Jurkat, Clone E6-1 (cell line): ENCODE measurements at regions not wholly inside any gene's neighbourhood (a gene's known extent, or its start where the extent isn't known, plus 50 kb on each side); places are given as distances from the start of the nearest gene placed in this dataset.

Source experiments
- DNase-seq: peaks from one replicate; pipeline ENCODE4 v3.0.0-alpha.2; 2011; ENCODE audit warnings: low read depth, low spot score
- H3K4me3 ChIP-seq: 2 replicates; pipeline ENCODE4 v1.5.1; 2011; ENCODE audit warnings: mild to moderate bottlenecking, low read length, control low read depth, moderate library complexity

DNA sequence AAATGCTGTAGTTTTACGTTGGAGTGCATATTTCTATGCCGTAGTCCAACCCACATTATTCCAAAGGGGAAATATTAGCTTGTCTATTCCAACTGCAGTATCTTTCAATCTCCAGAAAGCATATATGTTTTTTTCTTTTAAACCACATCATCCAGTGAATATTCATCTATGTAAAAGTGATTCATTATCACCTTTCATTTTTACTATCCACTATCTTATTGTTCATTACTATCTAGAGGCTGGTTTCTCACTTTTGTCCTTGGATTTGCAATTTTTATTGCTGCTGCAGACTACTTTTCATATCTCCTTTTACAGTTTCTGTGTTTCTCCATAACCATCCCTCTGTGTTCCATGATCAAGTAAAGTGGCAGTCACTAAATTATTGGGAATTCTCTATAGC, 1097.2 kb upstream of the TENM4 start:
- no peak for DNase-seq
- no peak overlapping the region for H3K4me3 ChIP-seq

DNA sequence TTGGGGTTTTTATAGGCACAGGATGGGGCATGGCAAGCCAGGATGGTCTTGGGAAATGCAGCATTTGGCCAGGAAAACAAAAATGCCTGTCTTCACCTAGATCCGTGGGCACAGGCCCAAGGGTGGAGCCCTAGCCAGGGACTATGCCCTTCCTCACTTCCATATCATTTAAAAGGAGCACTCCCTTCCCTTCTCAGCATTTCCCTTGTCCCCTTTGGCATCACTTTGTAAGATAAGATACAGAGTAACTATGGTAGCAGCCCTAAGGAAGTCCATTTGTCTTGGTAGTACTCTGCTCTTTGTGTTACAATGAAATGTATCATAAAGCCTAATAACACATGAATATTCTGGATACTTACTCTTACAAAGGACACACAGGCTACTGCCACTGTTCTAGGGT, 1092.6 kb upstream of the TENM4 start:
- H3K4me3 ChIP-seq, result no peak overlapping the region
- DNase-seq, result no peak

DNA sequence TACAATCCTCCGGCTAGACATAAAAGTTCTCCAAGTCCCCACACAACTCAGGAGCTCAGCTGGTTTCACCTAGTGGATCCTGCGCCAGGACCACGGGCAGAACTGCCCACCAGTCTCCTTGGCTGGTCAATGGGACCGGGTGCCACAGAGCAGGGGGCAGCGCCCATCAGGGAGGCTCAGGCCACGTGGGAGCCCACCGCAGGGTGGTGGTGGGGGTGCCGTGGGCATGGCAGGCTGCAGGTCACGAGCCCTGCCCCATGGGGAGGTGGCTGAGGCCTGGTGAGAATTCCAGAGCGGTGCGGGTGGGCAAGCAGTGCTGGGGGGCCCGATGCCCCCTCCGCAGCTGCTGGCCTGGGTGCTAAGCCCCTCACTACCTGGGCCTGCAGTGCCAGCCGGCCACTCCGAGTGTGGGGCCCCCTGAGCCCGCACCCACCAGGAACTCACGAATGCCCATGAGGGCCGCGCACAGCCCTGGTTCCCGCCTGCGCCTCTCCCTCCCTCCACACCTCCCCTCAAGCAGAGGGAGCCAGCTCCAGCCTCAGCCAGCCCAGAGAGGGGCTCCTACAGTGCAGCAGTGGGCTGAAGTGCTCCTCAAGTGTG, 1091.9 kb upstream of the TENM4 start:
- H3K4me3 ChIP-seq, result no peak overlapping the region
- DNase-seq, result no peak

DNA sequence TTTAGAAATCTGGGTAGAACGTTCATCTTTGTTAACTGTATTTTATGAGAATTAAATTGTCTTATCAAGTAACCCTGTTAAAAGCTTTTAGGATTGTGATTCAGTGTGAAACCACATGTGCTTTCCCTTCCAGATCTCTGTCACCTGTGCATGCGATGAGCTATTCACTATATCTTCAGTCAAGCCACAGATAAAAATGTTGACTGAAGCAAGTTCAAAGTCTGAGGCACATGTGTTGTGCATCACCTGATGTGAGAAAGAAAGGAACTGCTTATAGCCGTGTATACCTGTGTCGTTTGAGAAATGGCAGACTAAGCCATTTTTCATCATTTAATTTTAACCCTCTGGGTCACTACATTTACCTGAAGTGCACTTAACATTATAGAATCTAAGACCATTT, 1088.9 kb upstream of the TENM4 start:
- DNase-seq, result no peak
- H3K4me3 ChIP-seq, result no peak overlapping the region

DNA sequence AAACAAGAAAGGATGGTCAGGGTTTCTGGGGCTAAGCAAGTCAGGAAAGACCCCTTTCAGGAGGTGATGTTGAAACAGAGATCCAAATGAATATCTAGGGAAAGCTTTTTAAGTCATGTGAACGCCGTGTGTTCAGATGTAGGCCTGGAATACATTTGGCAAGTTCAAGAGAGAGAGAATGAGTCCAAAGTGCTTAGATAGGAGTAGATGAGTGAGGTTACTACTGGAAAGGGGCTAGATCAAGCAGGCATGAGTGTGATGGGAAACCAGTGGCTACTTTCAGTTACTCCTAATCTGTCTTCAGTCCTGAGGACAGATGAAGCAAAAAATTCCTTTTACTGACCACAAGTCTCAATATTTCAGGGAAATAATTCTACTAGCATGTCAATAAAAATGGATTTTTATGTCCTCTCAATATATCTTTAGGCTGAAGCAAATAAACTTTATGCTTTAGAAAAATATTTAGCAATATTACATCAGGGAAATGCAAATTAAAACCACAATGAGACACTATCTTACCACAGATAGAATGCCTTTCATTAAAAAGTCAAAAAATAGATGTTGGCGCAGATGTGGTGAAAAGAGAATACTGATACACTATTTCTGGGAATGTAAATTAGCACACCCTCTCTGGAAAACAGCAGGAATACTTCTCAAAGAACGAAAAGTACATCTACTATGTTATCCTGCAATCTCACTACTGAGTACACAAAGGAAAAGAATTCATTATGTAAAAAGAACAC, 1085.0 kb upstream of the TENM4 start:
- no peak for DNase-seq
- no peak overlapping the region for H3K4me3 ChIP-seq

DNA sequence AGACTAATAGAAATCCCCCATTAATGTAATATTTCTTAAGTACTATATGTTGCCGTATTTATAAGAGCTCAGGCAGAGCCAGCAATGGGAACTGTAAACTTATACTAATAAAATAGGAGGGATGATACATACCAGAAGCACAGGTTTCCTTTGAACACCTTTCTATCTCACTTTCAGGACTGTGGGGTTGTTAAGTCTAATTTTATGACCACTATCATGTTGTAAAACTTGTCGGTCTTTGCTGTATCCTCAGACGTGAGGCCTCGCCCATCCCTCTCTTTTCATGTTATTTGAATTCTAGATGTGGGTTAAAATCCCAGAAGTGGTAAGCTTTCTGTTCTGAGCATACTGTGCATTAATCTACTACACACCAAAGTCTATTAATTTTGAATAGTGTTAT, 1083.5 kb upstream of the TENM4 start:
- DNase-seq, result no peak
- H3K4me3 ChIP-seq, result no peak overlapping the region

DNA sequence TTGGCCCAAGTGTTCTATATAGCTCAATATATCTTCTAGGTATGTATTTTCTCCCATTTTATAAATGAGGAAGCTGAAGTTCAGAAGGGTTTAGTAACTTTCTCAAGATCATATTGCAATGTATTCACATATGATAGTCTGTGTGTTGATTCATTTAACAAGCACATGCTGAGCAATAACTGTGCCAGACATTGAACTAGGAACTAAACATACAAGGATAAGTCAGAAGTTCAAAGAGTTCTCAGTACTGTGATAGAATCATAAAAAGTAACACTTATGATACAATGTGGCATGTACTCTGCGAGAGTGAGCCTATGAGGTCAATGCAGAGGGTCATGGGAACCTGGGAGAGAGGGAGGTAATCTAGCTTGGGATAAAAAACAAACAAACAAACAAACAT, 1082.2 kb upstream of the TENM4 start:
- H3K4me3 ChIP-seq, result no peak overlapping the region

GRCh38 chr11:80521592-80521991, 1080.8 kb upstream of the TENM4 start:
- no peak overlapping the region for H3K4me3 ChIP-seq
- DNase-seq, result no peak

More for the DNA sequence above, 1082.2 kb upstream of the TENM4 start:
- no peak for DNase-seq

- no peak for DNase-seq
Observed at GRCh38 chr11:80520507-80520887, 1079.7 kb upstream of the TENM4 start.

GRCh38 chr11:80519596-80520506, 1079.0 kb upstream of the TENM4 start:
- no peak overlapping the region for H3K4me3 ChIP-seq
- no peak for DNase-seq

More at GRCh38 chr11:80520507-80520887, 1079.7 kb upstream of the TENM4 start:
- H3K4me3 ChIP-seq, result no peak overlapping the region

DNA sequence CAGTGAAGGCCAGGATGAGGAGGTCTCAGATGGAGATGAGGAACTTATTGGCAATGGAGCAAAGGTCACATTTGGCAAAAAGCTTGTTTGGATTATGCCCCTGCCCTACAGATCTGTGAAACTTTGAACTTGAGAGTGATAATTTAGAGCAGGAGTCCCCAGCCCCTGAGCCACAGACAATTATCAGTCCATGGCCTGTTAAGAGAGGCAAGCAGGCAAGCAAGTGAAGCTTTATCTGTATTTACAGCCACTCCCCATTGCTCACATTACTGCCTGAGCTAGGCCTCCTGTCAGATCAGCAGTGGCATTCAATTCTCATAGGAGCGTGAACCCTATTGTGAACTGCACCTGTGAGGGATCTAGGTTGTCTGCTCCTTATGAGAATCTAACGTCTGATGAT, 1076.9 kb upstream of the TENM4 start:
- no peak for DNase-seq
- no peak overlapping the region for H3K4me3 ChIP-seq

GRCh38 chr11:80515097-80515496, 1074.3 kb upstream of the TENM4 start:
- DNase-seq, result no peak

GRCh38 chr11:80512491-80512890, 1071.7 kb upstream of the TENM4 start:
- no peak for DNase-seq
- no peak overlapping the region for H3K4me3 ChIP-seq

More at GRCh38 chr11:80515097-80515496, 1074.3 kb upstream of the TENM4 start:
- H3K4me3 ChIP-seq, result no peak overlapping the region

- DNase-seq, result no peak
- no peak overlapping the region for H3K4me3 ChIP-seq
Observed at GRCh38 chr11:80505771-80506170, 1064.9 kb upstream of the TENM4 start.

DNA sequence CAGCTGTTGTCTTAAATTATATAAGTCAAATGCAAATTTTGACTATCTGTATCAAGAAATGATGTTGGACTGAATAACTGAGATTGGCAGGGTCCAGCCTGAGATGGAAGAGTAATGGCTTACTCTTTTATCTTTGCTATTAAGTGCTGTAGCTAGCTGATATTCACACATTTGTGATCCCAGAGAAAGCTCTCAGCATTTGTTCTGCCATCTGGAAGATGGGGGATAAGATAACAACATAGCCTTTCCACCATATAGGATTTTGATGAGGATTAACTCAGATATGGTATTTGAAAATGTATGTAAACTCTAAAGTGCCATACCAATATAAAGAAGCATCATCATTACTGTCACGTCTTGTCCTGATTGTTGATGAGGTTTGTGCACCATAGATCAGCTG, 1063.2 kb upstream of the TENM4 start:
- no peak overlapping the region for H3K4me3 ChIP-seq
- DNase-seq, result no peak

- DNase-seq, result no peak
Observed at GRCh38 chr11:80502511-80502910, 1061.7 kb upstream of the TENM4 start.

DNA sequence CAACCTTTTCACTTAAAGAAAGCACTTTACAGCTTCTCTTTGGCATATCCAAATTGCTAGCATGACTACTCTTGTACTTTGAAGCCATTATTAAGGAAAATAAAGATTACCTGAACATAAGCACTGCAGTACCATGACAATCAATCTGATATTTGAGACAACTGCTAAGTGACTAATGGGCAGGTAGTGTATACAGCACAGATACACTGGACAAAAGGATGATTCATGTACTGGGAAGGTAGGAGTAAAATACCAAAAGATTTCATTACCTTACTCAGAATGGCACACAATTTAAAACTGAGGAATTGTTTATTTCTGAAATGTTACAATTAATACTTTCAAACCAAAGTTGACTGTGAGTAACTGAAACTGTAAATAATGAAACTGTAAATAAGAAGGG, 1054.3 kb upstream of the TENM4 start:
- DNase-seq, result no peak
- H3K4me3 ChIP-seq, result no peak overlapping the region

More at GRCh38 chr11:80502511-80502910, 1061.7 kb upstream of the TENM4 start:
- H3K4me3 ChIP-seq, result no peak overlapping the region

- DNase-seq, result no peak
Observed at GRCh38 chr11:80487952-80488351, 1047.1 kb upstream of the TENM4 start.

GRCh38 chr11:80486678-80487077, 1045.8 kb upstream of the TENM4 start:
- H3K4me3 ChIP-seq, result no peak overlapping the region
- no peak for DNase-seq

More at GRCh38 chr11:80487952-80488351, 1047.1 kb upstream of the TENM4 start:
- no peak overlapping the region for H3K4me3 ChIP-seq

- DNase-seq, result no peak
Observed at GRCh38 chr11:80477178-80477577, 1036.3 kb upstream of the TENM4 start.

More at GRCh38 chr11:80477178-80477577, 1036.3 kb upstream of the TENM4 start:
- no peak overlapping the region for H3K4me3 ChIP-seq
